HG03060 (cell line): ENCODE measurements at regions not wholly inside any gene's neighbourhood (a gene's known extent, or its start where the extent isn't known, plus 50 kb on each side); places are given as distances from the start of the nearest gene placed in this dataset.

ENCODE experiments used
- ATAC-seq: cut with Tn5 transposase; IDR thresholded peaks from one replicate; pipeline ENCODE4 v1.9.1; 2021; ENCODE audit warnings: low read depth, moderate number of reproducible peaks; ENCODE audit not compliant: unreplicated experiment

DNA sequence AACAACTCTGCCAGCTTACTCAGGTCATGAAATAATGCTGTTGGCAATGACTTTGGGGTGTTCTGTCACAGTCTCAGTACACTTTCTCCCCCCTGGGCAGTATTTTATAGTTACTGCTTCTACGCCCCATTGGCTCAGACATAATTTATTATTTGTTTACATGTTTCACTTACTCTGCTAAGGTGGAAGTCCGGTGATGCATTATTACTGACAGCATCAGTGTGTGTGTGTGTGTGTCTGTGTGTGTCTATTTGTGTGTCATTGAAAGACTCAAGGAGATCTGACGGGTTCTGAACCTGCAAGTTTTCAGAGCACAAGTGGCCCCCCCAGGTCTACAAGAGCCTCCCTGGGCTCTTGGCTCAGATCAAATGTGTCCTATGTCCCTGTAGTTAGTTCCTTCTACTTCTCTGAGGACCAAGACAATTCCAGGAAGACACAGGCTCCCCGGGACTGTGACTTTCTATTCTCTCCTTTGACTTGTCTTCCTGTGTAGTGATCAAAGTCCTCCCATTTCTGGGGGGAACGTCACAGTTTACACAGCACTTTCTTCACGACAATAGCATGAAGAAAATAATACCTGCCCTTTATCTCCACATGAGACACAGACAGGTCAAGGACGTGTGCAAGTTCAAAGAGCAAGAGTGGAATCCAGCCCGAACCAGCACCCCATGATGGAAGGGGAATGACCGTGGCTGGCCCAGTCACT lies 283.7 kb upstream of the GATB start:
- no peak for ATAC-seq

DNA sequence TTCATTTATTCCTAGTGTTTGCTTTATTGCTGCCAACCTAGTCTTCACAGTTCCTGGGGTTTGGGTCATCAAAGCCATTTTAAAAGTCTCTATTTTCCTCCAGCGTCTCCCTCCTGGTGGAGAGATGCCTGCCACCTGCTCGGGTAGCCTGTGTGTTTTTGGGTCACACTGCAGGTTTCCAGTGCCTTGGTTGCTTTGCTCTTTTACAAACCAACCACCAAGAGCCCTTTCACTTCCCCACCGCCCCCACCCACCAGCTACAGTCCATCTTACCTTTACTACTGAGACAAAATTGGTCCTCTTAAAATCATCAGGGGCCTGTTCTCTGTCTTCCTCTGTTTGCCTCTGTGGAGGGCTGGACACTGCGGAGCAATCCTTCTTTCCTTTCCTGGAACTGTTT lies 280.5 kb upstream of the GATB start:
- no peak for ATAC-seq

DNA sequence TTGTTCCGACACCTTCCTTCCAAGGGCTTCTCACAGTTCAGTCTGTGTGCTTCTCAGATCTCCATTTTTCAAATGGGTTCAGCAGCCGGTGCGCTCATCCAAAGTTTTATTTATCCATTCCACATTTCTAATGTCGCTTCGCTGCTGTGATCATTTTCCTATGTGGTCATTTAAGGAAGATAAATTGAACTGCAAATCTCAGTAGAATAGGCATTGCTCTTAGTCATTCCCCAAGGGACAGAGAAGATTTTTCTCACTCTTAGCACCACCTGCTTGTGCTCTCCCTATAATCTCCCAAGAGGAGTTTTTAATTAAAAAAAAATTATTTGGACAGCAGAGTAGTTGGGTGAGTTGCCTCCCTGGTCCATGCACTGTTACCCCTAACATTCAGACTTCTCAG lies 278.9 kb upstream of the GATB start:
- no peak for ATAC-seq

DNA sequence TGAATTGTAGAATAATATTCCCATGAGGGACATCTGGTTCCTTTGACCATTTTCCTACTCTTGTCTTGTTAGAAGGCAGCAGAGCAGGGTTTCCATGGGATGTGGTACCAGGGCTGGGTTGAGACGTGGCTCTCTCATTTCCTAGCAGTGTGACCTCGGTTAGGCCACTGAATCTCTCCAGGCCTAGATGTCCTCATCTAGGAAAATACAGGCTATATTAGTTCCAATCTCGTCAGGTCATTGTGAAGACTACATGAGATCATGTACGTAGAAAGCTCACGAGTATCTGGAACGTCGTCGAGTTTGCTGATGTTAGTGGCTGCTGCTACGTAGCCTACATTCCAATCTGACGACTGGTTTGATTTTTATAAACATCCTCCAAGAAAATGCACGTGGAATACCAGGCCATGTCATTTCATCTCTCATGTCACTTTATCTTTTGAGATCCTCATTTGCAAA lies 278.2 kb upstream of the GATB start:
- no peak for ATAC-seq

DNA sequence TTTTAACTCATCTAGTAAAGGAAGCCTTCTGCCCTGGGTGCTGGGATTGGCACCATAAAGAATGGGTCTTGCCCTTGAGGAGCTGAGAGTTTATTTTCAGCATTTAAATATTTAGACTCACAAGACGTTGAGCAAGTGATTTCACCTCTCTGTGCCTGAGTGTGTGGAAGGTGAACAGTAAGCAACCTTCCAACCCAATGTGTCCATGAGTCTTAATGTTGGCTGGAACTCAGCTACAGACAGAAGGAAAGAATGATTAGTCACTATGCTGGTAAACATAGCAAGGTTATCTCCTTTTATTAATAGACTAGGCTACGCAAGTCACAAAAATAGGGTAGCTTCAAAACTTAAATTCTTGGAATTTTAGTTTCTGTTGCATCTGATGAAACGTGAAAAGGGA lies 277.4 kb upstream of the GATB start:
- ATAC-seq: no peak

DNA sequence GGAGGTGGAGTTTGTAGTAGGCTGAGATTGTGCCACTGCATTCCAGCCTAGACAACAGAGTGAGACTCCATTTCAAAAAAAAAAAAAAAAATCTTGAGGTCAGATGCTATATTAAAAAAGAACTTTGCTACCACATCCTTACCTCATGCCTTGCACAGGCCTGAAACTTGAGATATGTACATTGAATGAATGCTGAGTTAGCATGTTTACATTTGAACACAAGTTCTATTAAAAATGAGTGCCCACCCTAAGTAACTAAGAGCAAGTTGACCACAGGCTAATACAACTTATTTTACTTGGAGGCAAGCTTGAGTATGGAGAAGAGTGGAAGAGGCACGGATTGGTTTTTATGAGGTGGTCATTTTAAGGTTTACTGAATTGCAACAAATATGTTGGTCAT lies 276.6 kb upstream of the GATB start:
- ATAC-seq: no peak

DNA sequence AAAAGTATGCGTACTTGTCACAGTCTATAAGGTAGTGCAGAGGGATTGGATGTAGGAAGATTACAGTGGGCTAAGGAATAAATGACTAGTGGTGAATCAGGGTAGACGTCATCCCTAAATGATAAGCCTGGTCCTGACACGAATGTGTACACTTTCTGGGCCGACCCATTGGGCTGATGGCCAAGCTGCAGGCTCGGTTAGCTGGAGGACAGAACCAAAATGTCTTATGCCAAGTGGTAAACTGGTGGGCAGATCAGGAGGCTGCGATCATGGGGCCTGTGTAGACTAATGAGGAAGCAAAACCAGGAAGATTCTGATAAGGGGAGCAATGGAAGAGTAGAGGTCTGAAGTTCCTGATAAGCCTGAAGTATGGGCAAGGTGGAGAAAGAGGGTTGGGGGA lies 272.8 kb upstream of the GATB start:
- no peak for ATAC-seq

DNA sequence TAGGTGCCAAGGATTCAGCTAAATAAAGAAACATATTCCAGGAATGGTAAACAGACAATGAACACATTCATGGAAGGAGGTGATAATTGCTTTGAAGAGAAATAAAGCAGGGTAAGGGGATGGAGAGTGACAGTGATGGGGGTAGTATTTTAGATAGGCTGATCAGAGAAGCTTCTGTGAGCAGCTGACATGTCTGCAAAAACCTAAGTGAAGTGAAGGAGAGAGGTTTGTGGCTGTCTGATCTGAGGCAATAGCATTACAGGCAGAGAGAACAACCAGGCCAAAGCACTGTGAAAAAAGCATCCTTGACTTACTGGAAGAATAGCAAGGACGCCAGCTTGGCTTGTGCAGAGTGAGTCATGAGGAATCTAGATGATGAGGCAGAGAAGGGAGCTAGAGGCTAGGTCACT lies 271.9 kb upstream of the GATB start:
- ATAC-seq: no peak

DNA sequence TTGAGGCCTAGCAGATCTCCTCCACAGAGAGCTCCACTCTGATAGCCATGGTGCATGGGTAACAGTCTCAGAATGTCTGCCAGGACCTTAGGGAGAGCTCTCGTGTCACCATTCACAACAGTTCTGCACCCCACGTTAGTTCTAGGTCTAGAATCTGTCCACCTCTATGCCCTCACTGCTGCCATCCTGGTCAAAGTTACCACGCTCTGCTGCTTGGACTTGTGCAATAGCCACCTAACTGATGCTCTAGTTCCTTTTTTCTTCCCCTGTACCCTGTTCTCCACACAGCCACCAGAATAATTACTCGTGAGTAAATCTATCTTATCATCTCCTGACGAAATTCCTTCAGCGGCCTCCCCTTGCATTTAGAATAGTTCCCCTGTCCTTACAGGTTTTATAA lies 268.8 kb upstream of the GATB start:
- no peak for ATAC-seq

DNA sequence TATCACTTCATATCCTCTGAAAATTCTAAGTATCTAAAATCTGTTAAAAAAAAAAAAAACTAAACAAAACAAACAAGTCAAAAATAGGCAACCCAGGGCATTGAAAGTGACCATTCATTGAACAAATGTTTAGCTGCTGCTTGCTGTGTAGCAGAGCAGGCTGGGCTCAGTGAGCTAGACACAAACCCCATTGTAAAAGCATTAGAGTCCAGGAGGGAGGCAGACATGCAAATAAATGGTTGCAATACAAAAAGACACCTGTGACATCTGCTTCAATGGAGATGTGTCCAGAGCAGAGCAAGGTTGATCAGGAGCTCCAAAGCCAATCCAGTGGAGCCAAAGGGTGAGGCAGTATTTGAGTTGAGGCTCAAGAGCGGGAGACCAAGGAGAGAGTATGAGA lies 267.3 kb upstream of the GATB start:
- no peak for ATAC-seq

DNA sequence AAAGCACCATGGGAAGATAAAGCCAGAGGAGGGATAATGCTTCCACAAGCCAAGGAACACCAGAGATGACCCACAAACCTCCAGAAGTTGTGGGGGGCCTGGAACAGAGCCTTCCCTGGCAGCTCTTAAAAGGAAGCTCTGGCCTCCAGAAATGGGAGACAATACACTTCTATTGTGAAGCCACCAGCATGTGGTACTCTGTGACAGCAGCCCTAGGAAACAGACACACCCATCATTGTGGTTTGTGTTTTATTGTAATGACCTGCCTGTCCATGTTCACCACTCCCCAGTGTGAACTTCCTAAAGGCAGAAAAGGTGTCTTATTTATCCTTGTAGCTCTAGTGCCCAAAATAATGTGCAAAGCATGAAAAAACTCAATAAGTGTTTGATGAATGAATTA lies 264.1 kb upstream of the GATB start:
- no peak for ATAC-seq

DNA sequence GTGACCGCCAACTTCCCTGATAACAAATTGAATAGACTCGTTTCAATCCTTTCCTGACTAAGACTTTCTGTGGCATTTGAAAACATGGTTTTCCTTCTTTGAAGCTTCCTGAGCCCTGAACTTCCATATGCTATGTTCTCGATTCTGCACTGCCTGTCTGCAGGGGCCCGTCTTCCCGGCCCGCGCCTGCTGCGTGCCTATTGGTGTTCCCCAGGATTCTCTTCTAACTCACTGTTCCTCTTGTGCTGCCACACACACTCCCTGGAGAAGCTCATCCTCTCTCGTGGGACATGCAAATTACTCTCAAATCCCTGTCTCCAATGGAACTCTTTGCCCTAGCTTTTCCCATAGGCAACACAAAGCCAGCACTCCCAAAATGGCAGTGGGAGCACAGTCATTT lies 262.9 kb upstream of the GATB start:
- no peak for ATAC-seq

DNA sequence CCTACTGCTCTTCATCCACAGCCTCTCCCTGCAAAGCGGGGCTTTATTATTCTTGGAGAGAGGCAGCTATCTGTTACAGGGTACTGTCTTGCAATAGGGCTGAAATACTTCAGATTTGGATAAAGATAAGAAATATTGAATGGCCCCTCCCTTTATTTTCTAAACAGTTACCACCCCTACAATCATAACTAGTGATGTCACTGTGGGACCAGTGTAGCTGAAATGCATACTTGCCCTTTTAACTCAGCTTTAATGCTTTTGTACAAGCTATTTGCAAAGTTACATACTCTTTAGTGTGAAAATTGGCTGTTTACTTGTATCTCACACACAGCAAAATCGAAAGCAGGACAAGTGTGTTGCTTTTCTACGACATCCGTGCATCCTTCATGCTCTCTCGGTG lies 261.7 kb upstream of the GATB start:
- ATAC-seq: no peak

DNA sequence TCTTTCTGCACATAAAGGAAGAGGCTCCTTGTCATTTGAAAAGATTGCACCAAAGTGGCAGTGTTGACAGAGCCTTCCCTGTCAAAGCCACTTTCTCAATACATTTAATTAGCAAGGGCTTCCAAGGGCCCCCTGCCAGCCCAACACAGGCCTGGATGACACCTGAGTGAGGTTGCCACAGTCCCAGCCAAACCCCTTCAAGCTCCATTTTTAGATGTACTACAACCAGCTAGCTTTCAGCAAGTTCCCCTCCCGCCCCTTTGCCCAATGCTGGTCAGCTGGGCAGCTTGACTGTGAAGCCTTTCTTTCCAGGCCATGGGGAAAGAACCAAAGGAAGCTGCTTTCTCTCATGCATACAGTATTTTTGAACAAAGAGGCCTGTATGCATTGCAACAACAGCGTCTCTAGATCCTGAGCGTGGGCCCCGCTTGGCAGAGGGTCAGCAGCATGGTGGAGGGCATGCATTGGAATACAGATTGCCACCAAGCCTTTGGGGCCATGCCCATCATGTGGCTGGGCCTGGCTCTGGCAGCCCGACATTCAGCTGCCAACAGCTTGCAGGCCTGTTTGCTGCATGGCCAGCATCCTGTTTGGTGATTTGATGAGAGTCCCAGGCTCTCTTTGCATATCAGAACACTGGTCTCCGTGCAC lies 261.1 kb upstream of the GATB start:
- ATAC-seq: no peak

DNA sequence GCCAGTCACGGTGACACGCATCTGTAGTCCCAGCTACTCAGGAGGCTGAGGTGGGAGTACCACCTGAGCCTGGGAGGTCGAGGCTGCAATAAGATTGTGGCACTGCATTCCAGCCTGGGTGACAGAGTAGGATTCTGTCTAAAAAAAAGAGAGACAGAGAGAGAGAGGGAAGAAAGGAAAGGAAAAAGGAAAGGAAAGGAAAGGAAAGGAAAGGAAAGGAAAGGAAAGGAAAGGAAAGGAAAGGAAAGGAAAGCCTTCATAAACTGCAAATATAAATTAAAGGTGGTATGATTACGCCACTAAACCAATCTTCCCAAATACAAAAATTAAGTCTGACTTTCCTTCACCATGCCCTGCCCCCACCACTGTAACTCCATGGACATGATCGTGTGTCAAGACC lies 259.3 kb upstream of the GATB start:
- ATAC-seq: no peak

DNA sequence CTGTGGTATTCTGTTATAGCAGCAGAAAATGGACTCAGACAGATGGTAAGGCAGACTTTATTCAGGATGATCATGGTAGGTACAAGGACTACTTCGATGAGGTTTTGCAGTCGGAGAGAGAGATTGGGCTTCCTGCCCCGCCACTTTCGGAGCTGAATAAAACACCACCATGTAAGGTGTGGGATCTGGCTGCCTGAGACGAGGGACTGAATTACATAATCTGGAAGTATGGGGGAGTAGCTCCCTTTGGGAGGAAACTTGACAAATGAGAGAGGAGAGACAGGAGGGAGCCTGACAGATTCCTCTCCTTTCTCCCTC lies 255.5 kb upstream of the GATB start:
- no peak for ATAC-seq

DNA sequence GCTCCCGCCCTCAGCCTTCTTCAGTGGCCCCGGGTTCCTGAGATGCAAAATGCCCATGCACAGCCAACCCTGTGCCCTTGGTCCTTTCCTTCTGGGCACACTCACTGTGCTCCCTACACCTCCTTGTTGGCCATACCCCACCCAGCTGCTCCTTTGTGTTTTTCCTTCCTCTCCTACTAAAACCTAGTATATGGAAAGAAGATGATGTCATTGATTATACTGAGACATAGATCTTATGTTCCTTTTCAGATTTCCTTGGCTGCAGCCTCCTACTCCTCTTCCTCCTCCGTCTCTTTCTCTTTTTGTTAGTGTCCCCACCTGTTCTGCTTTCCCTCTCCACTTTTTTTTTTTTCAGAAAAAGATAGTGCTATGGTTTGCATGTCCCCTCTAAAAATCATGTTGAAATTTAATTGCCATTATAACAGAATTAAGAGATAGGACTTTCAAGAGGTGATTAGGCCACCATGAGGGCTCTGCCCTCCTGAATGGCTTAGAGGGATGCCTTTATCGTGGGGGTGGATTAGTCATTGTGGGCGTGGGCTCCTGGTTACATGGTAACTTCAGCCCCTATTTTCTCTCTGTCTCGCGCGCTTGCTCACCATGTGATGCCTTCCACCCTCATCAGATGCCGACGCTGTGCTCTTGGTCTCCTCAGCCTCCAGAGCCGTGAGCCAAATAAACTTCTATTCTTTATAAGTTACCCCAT lies 254.9 kb upstream of the GATB start:
- no peak for ATAC-seq

DNA sequence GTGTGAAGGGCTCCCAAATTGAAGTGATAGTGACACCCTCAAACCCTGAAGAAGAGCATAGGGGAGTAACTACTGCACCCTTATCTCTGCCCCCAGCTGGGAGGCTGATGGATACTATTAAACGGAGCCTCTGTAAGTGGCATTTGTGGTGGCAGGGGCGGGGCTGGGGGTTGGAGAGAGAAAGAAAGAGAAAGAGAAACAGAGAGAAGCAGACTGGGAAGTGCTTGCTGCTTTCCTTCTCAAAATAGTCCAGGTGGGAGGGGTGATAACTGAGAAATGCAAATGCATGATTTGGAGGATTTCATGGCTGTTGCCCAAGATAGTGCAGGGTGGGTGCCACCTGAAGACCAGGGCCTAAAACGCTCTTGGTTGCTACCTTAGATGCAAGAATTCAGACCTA lies 253.5 kb upstream of the GATB start:
- peak; percentile 85 for ATAC-seq

DNA sequence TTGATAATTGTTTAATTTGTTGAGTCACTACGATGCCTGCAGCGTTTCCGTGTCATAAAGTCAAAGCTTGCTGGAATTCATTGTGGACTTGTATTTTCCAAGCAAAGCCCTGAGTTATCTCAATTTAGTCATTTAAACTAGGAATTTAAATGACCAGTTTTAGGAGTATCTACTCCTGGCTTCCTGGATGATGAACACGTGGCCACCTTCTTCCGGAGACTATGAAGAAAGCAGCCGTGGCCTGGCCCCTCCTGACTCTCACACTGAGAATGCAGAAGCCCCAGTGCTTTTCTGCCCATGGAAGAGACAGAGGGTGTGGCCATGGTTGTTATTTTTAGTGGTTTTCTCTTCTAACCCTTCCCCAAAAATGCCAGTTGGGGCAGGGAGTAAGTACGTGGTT lies 250.7 kb upstream of the GATB start:
- ATAC-seq: no peak

DNA sequence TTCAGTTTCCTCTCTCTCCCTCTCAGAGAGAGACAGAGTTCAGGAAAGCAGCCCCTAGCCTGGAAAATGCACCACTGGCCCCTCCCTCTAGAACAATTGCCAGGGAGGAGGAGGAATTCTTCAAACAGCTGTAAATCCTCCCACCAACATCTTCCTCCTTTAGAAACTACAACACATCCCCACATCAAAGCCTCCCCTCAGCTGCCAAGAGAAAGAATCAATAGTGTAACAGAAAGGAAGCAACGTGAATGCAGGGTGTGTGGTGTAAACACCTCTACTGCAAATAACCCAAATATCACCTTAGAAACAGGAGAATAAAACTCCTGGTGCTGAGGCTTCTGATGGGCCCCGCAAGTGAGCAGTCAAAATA lies 249.9 kb upstream of the GATB start:
- no peak for ATAC-seq

DNA sequence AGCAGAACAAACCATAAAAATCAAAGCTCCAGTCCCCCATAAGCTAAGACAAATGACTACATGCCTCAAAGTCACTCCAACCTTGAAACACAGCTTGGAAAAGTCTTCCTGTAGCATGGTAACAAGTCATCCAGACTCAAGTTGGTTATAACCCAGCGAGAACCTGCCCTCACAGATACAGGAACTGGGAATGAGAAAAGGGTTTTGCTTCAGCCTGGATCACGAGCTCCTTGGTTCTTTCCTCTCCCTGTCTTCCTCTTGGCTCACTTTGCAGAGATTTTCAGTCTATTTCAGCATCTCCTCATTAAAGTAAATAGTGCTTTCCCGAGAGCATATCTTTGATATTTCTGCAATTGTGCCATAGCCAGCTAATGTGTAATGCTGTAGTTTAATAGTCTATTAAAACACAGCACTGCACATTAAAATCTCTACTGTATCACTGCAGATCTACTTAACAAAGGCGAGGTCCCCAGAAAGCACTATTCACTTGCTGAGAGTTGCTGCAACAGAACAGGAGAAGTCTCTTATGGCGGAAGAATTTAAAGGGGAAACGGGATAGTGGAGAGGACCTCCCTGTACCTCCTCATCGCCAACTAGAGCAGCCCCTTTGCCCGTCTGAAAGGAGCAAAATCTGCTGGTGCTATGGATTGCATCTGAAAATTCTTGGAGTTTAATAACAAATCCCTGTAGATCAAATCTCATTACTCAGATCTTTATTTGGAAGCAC lies 249.3 kb upstream of the GATB start:
- no peak for ATAC-seq
